Stimulated activated CD4-positive, alpha-beta T cell treated with anti-CD3 and anti-CD28 coated beads, Interleukin-1b, Interleukin-23, amount 100 ng/mL, for 1 hour (primary cell): ENCODE measurements at regions not wholly inside any gene's neighbourhood (a gene's known extent, or its start where the extent isn't known, plus 50 kb on each side); places are given as distances from the start of the nearest gene placed in this dataset.
"Not testable (repeated sequence)": the region's sequence is repeated elsewhere in the genome, so short reads cannot be mapped to it uniquely, and the experiment has no call there.

Experiments used
- DNase-seq, 2 donors: peaks; one replicate each; pipeline ENCODE4 v3.0.0-alpha.2; 2020; ENCODE audit warnings: low read depth in 2 of 2

DNA sequence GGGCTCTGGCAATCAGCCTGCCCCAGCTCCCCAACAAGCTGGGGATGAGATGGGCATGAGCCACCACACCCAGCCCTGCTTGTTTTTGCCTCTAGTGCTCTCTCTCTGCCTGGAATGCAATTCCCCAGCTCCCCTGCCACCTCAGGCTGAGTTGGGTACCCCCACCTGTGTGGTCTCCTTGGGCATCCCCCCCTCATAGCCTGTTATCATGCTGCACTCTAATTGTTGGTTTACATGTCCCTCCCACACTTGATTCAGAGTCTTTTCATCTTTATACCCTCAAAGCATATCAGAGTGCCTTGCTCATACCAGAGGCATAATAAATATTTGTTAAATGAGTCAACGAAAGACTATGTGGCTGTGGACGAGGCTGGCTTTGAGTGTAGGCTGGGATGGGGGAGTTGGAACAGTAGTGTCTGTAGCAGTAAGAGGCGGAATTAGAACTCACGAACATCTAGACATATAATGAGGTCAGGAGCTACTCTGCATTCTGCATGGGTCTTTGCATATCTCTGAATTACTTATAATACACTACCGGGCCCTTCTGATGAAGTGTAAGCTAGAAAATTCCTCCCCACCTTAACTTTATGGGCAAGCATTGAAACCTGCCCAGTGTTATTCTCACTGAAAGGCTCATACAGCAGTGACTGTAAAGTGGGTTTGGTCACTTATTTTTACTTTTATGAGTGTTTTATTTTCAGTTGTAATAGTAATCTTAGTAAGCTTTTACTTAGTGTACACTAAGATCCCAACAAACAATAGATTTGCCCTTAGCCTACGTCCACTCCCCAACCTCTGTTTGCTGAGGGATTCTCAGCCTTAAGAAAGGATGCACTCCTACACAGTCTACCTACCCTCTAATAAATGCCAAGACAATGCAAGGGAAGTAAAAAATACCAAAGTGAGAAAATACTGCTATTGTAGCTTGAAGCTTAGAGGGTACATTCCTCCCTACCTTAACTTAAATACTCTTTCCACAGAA, 58.7 kb downstream of the EDN1 start:
- DNase-seq: no peak

DNA sequence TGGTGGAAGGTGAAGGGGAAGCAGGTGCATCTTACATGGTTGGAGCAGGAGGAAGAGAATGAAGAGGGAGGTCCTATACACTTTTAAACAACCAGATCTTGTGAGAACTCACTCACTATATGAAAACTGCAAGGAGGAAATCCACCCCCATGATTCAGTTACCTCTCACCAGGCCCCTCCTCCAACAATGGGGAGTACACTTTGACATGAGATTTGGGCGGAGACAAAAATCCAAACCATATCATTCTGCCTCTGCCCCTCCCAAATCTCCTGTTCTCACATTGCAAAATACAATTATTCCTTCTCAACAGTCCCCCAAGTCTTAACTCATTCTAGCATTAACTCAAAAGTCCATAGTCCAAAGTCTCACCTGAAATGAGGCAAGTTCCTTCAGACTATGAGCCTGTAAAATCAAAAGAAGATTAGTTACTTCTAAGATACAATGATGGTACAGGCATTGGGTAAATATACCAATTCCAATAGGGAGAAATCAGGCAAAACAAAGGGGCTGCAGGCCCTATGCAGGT, 60.5 kb downstream of the EDN1 start:
- no peak for DNase-seq

DNA sequence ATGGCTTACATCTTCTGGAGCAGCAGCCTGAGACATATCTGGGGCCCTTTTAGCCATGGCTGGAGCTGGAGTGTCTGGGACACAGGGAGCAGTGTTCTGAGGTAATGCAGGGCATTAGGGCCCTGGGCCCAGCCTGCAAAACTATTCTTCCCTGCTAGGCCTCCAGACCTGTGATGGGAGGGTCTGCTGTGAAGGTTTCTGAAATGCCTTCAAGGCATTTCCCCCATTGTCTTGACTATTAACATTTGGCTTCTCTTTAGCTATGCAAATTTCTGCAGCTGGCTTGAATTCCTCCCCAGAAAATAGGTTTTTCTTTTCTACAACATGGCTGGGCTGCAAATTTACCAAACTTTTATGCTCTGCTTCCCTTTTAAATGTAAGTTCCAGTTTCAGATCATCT, 61.5 kb downstream of the EDN1 start:
- DNase-seq: no peak

DNA sequence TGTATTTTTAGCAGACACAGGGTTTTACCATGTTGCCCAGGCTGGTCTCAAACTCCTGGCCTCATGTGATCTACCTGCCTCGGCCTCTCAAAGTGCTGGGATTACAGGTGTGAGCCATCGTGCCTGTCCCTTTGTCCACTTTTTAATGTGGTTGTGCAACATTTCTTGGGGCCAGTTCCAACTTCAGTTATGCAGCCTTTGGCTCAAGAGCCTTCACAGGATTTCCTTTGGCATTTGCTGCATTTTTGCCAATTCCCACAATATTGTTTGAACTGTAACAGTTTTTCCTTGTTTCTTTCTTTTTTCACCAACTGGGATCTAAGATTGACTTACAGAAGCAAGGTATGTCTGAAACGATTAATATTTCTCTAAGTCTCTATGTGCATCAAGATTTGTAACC, 63.6 kb downstream of the EDN1 start:
- DNase-seq: no peak

DNA sequence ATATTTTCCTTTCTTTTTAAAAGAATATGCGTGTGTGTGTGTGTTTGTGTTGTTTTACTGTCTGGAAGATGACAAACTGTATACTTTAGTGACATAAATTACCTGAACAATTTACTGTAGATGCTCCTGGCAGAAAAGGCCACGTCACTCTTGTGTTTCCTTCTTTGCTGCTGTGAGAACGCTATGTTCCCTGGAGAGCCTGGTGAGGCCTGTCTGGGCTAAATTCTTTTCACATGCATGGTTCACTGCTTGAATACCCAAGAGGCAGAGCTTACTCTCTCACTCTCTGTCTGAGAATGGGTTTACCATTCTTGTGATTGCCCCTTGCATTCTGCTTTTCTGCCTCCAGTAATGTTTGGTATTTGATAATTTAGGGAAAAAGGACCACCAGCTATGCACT, 64.3 kb downstream of the EDN1 start:
- DNase-seq: no peak

DNA sequence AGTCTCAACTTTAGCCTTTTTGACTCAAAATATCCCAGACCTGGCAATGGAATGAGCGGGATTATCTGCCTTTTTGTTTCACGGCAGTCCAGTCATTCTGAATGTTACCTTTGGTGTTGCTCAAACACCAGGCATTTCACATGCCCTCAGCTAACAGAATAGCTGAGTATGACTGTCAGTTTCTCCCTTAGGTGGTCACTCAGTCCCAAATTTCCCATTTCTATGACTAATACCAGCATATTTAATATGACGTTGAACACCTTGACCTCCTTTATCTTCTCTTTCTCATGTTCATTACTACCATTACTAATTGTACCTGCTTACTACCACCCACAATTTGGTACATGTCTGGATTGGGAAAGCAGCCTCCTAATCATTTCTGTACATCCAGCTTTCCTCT, 65.2 kb downstream of the EDN1 start:
- DNase-seq: no peak

DNA sequence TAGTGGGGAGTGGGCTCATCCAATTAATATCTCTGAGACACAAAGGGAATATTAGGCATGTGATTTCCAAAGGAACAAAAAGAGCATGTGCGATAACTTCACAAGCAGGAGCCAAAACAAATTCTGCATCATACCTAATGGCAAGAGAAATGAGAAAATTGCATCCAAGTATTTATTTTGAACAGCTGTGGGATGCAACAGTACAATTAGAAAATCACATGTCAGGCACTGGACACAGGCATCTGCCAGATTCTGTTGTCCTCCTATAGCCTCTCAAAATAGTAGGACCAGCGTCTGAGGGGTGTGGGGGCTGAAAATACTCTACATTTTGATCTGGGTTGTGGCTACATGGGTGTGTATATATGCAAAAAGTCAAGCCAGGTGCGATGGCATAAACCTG, 66.3 kb downstream of the EDN1 start:
- DNase-seq: no peak

DNA sequence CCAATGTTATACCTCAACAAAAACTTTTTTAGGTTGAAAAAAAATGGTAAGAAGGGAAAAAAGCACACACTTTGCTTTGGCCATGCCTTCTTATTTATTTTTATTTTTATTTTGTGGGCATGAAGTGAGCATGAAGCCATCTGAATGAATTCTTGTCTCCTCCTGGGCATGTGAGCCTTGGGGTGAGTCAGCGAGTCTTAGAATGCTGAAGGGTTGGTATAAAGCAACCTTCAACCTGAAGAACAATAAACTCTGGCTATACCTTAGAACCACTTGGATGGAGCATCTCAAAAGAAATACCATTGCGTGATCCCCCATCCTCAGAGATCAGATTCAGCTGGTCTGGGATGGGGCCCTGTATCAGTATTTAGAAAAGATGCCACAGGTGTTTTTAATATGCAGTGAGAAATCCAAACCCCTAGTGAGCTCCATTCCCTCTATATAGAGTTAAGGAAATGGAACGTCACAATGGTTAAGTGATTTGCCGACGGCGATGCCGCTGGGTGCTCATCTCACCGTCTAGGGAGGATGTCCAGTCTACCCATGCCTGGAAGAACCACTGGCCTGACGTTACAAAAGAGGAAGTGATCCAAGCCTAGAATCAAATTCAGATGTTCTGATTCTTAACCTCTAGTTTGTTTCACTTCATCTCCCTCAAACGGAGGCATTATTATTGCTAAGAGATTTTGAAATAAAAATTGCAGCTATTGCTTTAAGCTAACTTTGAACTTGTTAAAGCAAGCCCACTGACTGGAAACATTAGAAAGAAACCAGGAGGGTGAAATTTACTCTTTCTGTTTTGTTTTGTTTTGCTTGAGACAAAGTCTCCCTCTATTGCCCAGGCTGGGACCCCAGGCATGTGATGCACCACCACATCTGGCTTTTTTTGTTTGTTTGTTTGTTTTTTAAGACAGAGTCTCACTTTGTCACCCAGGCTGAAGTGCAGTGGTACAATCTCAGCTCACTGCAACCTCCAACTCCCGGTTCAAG, 67.1 kb downstream of the EDN1 start:
- DNase-seq: no peak

DNA sequence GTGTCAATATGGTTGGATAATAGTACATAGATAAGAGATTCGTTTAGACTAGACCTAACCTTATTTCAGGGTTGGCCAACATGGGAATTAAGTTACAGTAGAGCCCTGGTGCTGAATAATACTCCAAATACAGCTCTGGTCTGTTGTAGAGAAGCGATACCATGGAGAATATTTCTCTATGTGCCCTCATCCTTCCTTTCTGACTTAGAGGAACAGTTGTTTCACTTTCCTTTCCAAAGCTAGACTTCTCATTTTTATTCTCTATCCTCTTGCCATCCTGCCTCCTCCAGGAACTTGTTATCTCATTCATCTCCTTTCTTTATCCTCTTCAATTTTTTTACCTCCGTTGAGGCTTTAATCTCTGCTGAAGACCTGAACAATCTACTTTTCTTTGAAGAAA, 68.9 kb downstream of the EDN1 start:
- no peak for DNase-seq

DNA sequence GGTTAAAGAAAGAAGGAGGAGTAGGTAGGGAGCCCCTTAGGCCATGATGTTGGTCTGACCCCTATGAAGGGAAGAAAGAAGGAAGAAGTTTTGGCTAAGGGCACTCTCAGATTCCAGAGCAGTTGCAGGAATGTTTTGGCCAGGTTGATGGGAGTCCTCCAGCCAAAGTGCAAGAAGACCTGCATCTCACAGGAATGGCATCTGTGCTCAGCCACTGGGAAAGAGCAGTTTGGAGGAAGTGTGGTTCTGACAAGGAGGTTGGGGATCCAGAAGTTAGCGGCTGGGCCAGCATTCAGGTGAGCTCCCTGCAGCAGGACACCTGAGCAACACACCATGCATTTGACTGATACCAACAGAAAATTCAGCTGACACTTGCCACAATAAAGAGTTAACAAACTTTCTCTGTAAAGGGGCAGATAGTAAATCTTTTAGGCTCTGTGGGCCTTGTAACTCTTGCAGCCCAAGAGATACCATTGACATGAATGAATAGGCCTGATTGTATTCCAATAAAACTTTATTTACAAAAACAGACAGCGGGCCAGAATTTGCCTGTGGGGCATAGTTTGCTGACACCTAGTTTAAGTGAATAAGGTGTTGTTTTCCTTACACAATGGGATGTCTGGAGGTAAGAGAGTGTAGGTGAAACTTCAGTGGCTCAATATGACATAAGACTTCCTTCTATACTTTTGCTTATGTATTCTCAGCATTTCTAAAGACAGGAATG, 71.0 kb downstream of the EDN1 start:
- no peak for DNase-seq

DNA sequence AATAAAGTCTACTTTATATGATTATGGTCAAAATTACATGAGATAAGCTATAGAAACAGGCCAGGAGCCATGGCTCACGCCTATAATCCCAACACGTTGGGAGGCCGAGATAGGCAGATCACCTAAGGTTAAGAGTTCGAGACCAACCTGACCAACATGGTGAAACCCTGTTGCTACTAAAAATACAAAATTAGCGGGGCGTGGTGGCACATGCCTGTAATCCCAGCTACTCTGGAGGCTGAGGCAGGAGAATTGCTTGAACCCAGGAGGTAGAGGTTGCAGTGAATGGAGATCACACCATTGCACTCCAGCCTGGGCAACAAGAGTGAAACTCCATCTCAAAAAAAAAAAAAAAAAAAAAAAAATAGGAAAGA, 73.1 kb downstream of the EDN1 start:
- DNase-seq: not testable (repeated sequence)

DNA sequence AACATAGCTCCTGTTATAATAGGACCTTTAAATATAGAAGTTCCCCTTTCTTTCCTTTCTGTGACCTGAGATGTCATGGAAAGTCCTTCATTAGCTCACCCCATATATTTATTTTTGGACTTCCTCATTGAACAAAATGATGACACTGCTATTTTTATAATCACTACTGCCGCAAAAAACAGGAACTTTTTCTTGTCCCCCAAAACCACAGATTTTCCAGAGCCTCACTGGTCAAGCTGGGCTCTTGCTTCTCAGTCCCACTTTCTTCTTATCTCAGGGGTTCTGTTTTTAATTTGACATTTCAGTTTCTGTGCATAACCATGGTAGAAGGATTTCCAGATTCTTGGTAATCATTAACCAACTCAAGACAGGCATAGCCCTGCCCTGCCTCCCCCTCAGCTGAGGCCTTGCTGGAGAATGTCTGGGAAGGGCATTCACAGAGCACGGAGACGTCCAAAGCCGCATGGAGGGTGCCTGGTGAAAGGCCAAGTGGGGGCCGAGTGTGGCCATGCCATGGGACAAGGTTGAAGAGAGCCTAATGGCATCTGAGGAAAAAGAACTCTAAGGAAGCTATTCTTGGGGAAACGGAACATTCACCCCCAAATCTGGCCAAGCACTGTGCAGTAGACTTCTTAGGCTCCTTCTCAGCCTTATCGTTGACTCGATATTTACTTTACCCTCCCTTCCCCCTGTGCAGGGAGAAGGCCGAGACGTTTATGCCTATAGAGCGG, 73.7 kb downstream of the EDN1 start:
- no peak for DNase-seq

DNA sequence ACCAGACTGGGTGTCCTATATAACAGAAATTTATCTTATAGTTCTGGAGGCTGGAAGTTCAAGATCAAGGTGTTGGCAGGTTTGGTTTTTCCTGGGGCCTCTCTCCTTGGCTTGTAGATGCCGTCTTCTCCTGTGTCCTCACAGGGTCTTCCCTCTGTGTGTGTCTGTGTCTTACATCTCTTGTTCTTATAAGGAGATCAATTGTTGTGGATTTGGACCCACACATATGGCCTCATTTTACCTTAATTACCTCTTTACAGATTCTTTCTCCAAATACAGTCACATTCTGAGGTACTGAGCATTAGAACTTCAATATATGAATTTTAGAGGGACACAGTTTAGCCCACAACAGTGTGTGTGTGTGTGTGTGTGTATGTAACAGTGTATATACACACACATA, 74.5 kb downstream of the EDN1 start:
- no peak for DNase-seq

DNA sequence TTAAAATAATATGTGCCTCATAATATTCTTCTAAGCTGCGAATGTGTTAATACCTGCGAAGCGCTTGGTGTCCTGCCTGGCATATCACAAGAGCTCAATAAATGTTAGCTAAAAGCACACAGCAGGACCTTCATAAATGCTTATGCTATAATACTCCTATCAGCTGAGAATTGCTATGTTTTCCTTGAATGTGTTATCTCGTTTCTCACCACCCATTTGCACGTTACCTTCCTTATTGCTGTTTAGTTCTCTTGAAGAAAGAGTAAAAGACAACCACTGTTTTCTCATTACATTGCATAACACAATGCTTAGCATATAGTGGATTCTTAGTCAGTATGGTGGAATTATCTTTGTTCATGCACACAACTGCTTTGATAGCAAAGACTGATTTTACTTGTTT, 76.6 kb downstream of the EDN1 start:
- DNase-seq: no peak

DNA sequence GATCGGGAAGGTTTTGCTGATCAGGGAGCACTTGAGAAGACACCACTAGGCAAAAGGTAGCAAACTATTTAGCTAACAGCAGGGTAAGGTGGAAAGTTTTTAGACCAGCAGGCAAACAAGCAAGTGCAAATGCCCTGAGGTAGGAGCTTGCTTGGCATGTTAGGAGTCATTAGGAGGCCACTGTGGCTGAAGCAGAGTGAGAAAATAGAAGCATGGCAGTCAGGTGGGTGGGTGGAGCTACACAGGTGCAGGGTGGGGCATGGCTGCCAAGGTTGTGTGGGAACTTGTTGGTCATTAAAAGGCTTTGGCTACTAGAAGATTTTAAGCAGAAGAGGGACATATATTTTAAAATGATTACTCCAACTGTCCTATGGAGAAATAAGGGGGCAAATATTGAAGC, 77.3 kb downstream of the EDN1 start:
- DNase-seq: no peak

DNA sequence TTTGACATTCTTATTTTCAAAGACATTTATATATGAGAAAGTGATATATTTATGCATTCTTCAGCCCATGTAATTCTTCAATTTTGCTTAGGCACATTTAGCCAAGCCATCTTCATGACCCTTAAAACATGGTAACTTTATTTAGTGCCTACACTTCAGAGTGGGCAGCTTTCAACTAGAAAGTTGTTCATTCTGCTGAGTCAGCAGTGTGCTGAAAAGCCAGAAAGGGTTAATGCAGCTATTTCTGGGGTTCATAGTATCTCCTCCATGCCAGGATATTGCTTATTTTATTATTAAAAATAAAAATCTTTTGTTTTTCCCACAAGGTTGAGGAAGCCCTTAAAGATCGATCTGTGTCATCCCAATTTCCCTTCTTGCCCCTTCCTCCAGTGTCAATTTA, 79.2 kb downstream of the EDN1 start:
- no peak for DNase-seq

DNA sequence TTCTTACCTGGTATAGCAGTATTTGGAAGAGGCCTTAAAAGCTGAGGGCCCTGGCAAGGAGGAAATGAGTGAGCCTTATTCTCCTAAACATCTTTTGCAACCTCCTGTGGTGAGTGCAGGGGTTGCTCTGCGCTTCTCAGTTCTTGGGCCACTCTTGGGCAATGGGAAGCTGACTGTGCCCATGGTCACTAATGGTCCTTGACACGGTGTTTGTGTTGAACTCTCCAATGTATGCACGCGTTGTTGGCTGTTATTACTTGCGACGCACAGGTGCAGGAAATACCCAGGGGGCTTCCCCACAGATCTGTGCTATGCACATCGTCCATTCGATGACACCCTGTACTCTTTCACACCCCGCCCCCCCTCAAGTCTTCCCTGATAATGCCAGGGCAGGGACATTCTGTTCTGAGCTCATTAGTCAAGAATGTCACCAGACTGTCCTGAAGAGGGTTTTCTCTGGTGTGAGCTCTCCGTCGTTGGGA, 79.7 kb downstream of the EDN1 start:
- no peak for DNase-seq

DNA sequence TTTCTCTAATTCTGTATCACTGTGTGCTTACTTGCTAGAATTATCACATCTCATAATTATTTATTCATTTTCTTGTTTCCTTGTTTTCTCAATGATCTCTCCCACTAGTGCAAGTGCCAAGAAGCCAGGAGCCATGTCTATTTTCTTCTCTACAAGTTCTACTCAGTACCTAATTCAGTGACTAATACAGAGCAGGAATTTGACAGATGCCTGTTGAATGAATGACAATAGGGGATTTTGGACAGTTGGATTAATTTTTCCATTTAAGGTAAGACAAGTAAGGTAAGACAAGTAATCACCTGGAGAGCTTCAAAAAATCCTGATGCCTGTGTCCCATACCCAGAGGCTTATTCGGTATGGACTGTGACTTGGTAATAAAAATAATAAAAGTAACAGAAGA, 81.0 kb downstream of the EDN1 start:
- DNase-seq: no peak

DNA sequence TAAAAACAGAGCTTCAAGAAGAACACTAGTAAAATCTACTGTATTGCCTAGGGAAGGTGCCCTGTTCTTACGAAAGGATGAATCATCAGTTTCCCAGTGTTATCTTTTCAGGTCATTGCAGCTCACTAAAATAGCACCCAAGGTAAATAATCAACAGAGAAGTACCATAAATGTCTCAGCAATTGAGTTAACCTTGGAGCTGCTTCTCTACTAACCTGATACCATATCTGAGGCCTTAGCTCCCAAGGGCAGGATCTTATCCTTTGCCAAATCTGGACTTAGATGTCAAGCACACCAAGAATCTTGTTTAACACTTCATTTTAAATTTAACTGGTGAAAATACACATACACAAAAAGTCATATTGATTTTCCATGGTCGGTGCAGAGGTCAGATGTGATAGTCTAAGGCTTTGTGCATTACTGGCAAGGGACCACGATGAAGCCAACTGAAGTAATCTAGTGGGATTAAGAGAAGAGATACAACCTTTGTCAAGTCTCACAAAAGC, 81.5 kb downstream of the EDN1 start:
- DNase-seq: no peak

DNA sequence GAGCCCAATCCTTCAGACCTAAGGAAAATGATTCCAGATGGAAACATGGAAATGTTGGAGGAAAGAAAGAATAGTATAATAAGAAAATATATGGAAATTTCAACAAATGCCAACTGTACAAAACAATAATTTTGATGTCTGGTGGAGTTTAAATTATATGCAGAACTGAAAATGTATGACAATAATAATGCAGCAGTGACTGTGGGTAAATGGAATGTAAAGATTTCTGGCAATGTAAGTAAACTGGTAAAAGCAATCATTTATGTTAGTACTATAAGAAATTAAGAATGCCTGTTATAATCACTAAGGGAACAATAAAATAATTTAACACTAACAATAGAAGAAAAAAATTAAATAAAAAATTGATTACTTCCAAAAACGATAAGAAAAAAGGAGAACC, 89.0 kb downstream of the EDN1 start:
- no peak for DNase-seq

DNA sequence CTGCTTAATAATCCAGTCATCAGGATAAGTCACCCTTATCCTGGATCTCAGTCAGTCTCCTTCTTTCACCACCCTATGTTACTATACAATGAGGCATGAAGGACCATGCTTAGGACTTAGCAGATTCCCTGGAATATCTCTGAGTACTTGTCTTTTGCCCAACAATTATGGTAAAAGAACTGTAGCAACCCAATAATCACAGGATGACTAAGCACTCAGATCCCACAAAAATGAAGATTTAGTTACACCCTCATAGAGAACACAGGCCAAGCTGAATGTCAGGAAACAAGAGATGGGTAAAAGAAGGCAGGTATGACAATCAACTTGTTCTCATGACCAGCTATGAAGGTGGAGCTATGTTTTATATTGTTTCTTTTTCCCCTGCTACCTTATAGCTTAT, 91.4 kb downstream of the EDN1 start:
- no peak for DNase-seq
